ENCODE measurements at regions not wholly inside any gene's neighbourhood (a gene's known extent, or its start where the extent isn't known, plus 50 kb on each side); places are given as distances from the start of the nearest gene placed in this dataset.
"Not testable (repeated sequence)": the region's sequence is repeated elsewhere in the genome, so short reads cannot be mapped to it uniquely, and the experiment has no call there.

DNA sequence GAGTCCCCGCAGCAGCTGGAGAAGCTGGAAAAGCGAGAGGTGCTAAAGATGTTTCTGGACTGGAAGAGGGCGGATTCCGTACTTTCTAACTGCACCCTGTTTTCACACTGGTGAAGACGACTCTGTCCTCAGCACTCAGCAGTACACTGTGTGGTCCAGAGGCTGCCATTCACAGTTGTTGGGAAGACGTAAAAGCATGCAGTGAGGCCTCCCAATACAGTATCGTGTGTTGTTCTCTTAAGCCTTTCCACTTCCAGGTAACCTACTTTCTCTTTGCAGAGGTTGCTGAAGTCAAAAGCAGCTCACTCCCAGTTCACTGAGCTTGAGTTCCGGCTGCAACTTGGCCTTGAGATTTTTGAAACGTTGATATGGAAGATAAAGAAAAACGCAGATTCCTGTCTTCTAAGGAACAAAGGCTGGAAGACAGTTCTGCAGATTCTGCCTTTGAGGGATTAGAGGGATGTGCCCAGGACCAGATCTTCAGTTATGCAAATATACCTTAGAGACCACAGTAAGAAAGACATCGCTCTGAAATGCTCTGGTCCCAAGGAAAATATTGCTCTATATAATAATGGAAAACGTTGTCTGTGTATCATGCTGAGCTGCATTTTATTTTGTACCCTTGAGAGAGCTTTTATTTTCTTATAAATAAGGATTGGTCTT lies 540.9 kb downstream of the TRIML1 start:
- DNase-seq = no peak

- DNase-seq = no peak
Measured at GRCh38 chr4:188680667-188681063, 541.4 kb downstream of the TRIML1 start.

GRCh38 chr4:188682321-188682720 lies 543.1 kb downstream of the TRIML1 start:
- no peak for DNase-seq

DNA sequence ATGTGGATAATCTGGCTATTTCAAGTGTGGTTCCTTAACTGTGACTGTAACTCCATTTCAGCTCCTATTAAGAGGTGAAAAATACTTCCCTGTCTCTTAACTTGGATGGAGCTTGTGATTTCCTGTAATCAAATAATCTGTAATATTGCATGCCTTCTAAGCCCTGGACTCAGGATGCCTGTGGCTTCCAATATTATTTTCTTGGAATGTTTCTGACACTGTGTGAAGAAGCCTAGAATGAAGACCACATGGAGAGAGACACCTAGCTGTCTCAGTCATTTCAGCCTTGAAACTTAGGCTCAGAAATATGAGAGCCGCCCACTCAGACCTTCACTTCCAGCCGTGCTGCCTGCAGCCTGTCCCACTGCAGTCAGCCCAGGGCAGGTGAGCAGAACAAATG lies 544.3 kb downstream of the TRIML1 start:
- no peak for DNase-seq

- DNase-seq = no peak
Measured at GRCh38 chr4:188688956-188689355, 549.7 kb downstream of the TRIML1 start.

DNA sequence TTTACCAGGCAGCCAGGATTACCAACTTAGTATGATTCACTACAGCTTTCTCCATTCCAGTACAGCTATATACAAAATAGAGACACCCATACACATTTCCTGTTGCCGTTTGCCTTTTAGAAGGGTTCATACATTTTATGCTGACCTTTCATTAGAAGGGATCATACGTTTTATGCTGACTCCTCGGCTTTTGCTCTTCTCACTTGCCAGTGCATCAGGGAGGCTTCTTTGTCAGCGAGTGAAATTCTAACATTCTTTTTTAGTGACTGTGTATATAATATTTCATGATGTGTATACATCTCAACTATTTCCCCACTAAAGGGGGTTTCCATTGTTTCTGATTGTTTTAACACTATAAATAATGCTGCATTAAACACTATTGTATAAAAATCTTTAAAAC lies 552.6 kb downstream of the TRIML1 start:
- DNase-seq = no peak

DNA sequence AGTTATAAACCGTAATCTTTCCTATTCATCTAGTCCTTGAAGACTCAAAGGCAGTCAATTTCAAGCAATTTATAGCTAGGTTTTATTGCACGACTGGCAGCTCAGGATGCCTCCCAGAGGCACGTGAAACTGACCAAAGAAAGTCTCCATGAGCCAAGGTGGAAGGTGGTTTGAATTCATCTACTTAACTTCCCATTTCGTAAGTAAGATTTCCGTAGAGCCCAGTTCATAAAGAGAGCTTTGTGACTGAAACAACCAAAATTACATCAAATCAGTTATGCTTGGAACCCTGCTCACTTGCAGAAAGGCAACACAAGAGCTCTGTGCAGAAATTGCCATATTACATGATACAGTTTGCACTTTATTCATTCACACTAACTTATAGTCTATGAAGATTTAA lies 556.0 kb downstream of the TRIML1 start:
- DNase-seq = no peak

- DNase-seq = no peak
Measured at GRCh38 chr4:188697243-188697642, 558.0 kb downstream of the TRIML1 start.

- no peak for DNase-seq
Measured at GRCh38 chr4:188701952-188702351, 562.7 kb downstream of the TRIML1 start.

DNA sequence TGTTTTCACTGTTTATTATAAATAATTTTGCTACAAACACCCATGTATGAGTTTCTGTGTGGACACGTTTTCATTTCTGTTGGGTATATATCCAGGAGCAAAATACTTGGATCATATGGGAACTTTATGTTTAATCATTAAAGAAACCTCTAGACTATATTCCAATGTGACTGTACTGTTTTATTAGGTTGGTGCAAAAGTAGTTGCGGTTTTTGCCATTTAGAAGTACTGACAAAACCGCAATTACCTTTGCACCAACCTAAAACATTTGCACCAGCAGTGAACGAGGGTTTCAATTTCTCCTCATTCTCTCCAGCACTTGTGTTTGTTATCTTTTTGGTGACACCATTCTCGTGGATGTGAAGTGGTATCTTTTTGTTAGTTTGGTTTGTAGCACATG lies 565.0 kb downstream of the TRIML1 start:
- no peak for DNase-seq

- DNase-seq = no peak
Measured at GRCh38 chr4:188707036-188707435, 567.8 kb downstream of the TRIML1 start.

DNA sequence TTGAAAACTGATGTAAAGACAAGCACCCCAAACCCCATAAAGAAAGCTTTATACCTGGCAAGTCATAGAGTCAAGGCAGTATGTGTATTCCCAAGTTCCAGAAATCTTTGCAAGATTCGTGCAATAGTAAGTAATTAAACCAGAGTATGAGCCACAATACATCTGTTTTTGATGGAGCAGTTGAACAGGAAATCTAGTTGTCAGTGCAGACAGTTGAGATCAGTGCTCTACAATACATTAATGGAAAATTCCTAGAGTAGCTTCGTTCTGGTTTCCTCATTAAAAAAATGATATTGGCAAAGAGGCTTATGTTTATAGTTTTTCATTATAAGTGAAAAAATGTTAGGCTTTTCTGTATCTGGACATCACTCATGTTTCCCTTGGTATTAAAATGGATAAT lies 575.3 kb downstream of the TRIML1 start:
- no peak for DNase-seq

- no peak for DNase-seq
Measured at GRCh38 chr4:188714907-188715306, 575.7 kb downstream of the TRIML1 start.

DNA sequence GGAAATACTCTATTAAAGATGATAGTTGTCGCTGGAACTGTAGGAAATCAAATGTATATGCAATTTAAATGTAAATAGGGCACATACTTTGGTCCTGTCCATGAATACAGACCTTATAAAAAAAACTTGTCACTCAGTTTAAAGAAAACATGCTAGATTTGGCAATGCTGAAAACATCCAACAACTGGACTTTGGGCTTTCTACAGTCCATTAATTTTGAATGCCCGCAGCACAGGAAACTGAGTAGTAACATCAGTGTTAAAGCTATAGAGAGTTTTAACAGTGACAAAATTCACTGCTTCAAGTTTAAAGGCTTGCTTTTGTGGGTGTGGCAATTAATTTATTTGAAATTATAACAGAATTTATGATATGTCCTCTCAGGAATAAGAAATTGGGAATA lies 578.4 kb downstream of the TRIML1 start:
- no peak for DNase-seq

- DNase-seq = no peak
Measured at GRCh38 chr4:188719794-188720193, 580.6 kb downstream of the TRIML1 start.

DNA sequence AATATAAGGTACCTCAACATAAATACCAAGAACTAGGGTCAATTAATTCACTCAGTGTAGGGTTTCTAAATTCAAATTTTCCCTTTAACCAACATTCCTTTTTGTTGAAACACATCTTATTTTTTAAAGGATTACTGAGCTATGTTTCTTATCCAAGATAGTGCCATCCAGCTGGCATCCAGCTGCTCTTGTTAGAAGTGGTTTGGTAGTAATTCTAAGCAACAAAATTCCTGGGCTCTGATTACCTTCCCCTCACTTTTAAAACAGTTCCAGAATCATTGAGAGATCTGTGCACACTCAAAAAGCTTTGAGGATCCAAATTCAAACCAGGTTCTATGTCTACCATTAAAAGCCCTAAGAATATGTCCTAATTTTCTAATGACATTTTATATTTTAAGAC lies 583.7 kb downstream of the TRIML1 start:
- DNase-seq = no peak

- DNase-seq = no peak
Measured at GRCh38 chr4:188727746-188728145, 588.5 kb downstream of the TRIML1 start.

DNA sequence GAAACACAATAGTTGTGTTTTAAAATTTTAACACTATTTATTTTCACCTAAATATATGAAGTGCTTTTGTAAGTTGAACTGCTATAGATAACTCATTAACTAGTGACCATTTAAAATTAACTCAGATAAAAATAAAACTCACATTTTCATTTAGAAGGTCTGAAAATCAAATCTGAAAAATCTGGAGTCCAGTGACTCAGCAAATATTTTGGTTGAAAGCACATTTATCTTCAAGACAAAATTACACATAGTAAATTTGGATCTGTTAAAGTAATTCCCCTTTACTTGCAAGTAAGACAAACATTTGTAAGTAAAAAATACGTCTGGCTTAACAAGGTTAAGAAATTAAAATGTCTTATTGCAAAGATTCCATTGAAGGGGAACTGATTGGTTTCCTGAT lies 589.1 kb downstream of the TRIML1 start:
- no peak for DNase-seq

DNA sequence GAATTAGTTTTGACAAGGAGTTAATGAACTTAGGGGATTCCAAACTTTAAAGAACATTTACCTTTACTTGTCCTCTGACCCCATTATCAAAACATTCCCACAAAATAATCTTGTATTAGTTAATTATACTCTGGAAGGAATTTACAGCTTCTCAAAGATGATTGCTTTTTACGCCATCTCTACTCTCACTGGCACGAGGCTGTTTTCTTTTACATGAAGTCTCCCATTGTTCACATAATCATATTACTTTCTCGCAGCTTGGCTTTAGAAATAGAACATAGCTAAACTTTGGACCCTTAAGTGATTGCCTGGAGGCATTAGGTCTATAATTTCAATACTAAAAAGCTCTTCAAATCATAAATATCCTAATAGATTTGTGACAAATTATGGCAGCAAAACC lies 592.9 kb downstream of the TRIML1 start:
- no peak for DNase-seq

DNA sequence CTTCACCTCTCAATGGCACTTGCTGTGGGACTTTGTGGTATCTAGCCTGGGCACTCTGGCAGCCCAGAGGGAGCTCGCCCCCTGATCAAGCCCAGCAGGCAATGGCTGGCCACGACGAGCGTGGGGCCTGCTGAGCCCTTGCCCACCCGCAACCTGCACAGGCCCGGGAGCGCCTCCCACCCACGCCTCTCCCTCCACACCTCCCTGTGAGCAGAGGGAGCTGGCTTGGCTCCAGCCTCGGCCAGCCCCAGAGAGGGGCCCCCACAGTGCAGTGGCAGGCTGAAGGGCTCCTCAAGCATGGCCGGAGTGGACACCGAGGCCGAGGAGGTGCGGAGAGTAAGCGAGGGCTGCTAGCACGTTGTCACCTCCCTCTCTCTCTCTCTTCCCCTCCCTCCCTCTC lies 595.8 kb downstream of the TRIML1 start:
- DNase-seq = no peak

- DNase-seq = no peak
Measured at GRCh38 chr4:188737251-188738002, 598.2 kb downstream of the TRIML1 start.

DNA sequence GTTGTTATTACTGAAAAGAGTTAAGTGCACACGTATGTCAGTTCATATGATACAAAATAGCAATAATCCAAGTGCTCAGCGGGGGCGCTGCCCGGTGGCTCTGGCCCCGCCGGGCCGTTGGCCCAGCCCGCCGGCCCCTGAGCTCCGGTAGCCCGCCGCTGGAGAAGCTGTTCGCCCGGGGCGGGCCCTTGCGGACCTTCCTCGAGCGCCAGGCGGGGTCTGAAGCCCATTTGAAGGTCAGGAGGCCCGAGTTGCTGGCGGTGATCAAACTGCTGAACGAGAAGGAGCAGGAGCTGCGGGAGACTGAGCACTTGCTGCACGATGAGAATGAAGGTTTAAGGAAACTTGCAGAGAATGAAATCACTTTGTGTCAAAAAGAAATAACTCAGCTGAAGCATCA lies 599.0 kb downstream of the TRIML1 start:
- not testable (repeated sequence) for DNase-seq

DNA sequence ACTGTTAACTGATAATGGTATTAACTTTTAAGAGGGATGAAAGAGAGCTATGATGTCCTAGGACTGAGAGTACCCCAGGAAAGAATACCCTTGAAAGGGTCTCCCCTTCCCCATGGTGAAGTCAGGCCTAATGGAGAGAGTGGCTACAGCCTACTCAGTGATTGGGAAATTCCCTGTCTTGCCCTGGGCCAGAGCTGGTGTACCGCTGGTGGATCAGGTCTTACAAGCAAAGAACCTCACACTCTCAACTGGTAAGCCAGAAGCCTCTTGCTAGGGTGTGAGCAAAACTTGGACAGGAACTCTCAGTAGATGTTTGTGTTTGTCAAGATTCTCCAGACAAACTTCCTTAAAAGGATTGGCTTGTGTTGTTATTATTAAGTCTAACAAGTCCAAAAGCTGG lies 600.9 kb downstream of the TRIML1 start:
- not testable (repeated sequence) for DNase-seq

DNA sequence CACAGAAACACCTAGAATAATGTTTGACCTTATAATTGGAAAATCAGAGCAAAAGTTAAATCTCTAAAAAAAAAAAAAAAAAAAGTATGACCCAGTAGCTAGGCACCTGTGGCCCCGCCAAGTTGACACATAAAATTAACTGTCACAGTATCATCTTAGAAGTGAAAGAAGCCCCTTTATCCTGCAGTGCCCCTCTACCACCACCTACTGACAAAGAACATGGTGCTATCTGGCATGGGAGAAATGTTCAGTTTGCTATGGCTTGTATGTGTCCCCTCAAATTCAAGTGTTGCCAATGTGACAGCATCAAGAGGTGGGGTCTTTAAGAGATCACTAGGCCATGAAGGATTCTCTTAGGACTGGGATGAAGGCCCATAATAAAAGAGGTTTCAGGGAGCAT lies 601.5 kb downstream of the TRIML1 start:
- not testable (repeated sequence) for DNase-seq

All from NCI-H1694 treated with DMSO at 0.1 percent for 48 hours (cell line).